ENCODE measurements at regions not wholly inside any gene's neighbourhood (a gene's known extent, or its start where the extent isn't known, plus 50 kb on each side); places are given as distances from the start of the nearest gene placed in this dataset.

DNA sequence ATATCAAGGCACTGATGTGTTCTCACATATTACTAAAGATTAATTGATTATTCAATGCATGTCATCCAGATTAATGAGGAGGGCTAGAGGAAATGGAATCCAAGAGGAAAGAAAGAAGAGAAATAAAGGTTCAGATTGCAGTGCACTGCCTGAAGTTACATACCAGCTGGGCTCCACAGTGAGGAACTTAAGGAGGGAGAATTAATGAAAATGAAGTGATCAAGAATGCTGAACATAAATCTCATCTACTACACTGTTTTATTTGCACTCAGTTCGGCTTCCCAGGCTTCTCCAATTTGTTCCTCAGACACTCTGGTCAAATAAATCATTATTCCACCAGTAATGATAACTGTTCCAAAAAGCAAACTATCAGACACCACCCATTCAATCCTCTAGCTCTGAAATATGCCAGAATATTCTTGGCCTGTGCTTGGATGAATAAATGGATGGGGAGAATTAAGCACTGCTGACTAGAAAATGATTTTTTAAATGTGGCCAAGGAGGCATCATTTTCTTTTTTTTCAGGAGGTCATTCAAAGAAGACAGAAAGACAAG lies 88.6 kb upstream of the FBN2 start:
- no peak for DNase-seq (ENCODE audit: low read depth)
- TF ChIP-seq, protein P1, sequence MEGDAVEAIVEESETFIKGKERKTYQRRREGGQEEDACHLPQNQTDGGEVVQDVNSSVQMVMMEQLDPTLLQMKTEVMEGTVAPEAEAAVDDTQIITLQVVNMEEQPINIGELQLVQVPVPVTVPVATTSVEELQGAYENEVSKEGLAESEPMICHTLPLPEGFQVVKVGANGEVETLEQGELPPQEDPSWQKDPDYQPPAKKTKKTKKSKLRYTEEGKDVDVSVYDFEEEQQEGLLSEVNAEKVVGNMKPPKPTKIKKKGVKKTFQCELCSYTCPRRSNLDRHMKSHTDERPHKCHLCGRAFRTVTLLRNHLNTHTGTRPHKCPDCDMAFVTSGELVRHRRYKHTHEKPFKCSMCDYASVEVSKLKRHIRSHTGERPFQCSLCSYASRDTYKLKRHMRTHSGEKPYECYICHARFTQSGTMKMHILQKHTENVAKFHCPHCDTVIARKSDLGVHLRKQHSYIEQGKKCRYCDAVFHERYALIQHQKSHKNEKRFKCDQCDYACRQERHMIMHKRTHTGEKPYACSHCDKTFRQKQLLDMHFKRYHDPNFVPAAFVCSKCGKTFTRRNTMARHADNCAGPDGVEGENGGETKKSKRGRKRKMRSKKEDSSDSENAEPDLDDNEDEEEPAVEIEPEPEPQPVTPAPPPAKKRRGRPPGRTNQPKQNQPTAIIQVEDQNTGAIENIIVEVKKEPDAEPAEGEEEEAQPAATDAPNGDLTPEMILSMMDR (IDR thresholded peaks at IDR 0.05; ENCODE audit: insufficient read depth, low read depth, low read length), result no peak
- H3K4me3 ChIP-seq (ENCODE audit: low read depth, low read length), result no peak overlapping the region

DNA sequence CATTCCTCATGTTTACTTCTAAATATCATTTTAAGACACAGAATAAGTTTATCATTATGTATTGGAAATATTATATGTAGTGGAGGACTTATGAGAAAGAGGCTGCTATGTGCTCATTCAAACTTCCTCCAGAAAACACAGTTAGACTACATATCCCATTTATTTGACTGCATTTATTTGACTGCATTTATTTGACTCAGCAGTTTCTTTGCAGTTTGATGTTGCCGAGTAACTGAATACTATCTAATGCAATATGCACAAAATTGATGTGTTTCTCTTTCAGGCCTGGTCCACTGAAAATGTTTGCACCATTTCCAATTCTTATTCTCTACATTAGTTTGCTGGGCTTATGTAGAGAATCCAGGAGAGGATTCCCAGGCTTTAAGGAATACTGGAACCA lies 89.9 kb upstream of the FBN2 start:
- DNase-seq (ENCODE audit: low read depth), result no peak
- TF ChIP-seq, protein P1 (IDR thresholded peaks at IDR 0.05; ENCODE audit: insufficient read depth, low read depth, low read length), result no peak
- H3K4me3 ChIP-seq (ENCODE audit: low read depth, low read length), result no peak overlapping the region

DNA sequence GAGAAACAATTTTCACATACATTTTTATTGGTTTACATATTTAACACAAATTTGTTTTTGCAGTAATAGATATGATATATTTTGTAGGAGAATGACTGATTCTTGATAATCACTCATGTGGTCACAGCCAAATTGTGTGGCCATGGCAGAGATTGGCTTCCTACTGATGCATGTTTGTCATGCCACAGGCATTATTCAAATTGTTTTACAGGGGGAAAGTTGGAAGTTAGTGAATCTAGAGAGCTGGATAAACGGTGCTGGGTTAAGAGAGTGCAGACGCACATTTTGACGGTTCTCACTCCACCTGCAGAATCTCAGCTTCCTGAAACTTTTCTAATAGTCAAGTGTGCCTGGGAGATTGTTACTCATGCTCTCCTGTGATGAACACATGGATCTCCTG lies 91.1 kb upstream of the FBN2 start:
- no peak overlapping the region for H3K4me3 ChIP-seq (ENCODE audit: low read depth, low read length)
- DNase-seq (ENCODE audit: low read depth), result no peak
- TF ChIP-seq, protein P1 (IDR thresholded peaks at IDR 0.05; ENCODE audit: insufficient read depth, low read depth, low read length), result no peak

DNA sequence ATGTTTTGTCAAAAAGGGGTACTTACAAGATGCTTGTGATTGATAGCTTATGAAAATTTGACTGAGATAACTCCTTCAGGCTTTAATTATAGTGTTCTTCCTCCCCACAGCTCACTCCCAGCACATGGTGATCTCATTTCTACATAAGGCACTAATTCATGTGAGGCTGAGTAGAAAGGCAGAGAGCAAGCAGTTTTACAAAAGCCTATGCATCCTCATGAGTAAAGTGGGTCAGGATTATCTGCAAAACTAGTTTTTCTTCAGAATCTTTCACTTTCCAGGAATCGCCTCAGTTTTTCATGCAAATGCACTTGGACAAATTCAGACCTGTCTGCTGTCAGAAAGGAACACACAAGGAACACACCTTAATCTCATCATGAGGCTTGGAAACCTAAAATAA lies 92.1 kb upstream of the FBN2 start:
- no peak for DNase-seq (ENCODE audit: low read depth)
- TF ChIP-seq, protein P1 (IDR thresholded peaks at IDR 0.05; ENCODE audit: insufficient read depth, low read depth, low read length), result no peak
- no peak overlapping the region for H3K4me3 ChIP-seq (ENCODE audit: low read depth, low read length)

DNA sequence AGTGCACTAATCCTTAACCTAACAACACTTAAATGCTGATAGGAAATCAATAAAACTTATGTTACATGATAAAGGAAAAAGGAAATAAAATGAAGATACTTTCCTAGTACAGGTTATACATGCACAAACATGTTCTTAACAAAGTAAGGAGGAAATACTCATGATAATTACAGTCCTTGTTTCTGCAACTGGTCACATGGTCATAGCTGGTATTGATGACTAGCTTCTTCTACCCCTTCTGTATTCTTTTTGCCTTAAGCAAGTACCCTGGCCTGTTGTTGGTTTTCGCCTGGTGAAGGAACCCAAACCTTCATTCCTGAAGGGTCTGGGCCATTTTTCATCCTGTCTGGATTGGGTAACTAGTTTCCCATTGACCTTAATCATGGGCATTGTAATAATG lies 93.7 kb upstream of the FBN2 start:
- TF ChIP-seq, protein P1 (IDR thresholded peaks at IDR 0.05; ENCODE audit: insufficient read depth, low read depth, low read length), result no peak
- H3K4me3 ChIP-seq (ENCODE audit: low read depth, low read length), result no peak overlapping the region
- DNase-seq (ENCODE audit: low read depth), result no peak

DNA sequence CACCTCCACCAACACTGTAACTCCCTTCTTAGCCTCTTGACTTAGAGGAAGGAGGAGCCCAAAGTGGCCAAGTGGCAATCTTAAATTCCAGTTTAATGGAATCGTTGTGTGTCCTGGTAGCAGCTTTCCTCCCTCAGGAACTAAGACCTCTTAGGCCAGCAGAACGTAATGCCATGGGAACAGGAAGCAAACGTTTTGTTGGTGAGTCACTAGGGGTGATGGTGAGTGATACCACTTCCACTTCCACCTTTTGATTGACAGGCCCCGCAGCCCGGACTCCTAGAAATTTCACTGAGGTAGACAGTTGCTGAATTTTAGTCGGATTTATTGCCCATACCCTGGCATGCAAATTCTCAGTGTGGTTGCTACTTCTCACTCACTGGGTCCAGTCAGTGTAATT lies 94.2 kb upstream of the FBN2 start:
- DNase-seq (ENCODE audit: low read depth), result no peak
- TF ChIP-seq, protein P1 (IDR thresholded peaks at IDR 0.05; ENCODE audit: insufficient read depth, low read depth, low read length), result no peak
- H3K4me3 ChIP-seq (ENCODE audit: low read depth, low read length), result no peak overlapping the region

DNA sequence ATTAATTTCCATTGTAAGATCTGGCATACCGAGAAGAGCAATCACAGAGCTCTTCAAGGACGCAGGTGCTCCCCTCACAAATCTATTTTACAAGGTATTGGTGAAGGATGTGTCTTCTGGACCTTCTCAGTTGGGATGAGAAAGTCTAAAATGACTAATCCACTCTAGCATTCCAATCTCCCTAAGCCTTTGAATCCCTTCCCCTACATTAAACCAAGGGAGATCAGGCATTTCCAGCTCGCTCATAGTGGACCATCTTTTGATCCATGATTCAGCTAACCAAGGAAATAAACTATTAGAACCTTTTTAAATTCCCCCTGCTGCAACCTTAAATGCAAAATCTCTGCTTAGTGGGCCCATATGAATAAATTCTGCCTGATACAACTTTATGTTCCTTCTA lies 95.9 kb upstream of the FBN2 start:
- no peak overlapping the region for H3K4me3 ChIP-seq (ENCODE audit: low read depth, low read length)
- DNase-seq (ENCODE audit: low read depth), result no peak
- TF ChIP-seq, protein P1 (IDR thresholded peaks at IDR 0.05; ENCODE audit: insufficient read depth, low read depth, low read length), result no peak
